ENCODE measurements at regions not wholly inside any gene's neighbourhood (a gene's known extent, or its start where the extent isn't known, plus 50 kb on each side); places are given as distances from the start of the nearest gene placed in this dataset.

DNA sequence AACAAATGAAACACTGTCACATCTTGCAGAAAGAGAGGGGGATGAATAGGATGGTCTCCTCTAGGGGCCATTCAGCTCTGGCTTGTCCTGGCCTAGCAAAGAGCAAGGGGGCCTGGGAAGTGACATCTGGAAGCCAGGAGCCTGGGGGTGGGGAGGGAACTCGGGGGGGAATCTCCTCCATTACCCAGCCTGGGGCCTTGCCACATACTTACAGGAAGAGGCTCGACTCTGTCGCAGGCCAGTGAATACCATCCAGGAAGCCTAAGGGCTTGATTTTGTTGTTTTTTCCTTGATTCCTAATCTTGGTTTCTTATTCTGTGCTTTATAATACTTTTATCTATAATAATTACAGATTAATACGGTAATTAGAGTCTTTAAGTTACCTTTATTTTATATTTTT, 797.5 kb upstream of the ID2 start:
- no peaks in the 10 kb centered on the region for H3K79me1 ChIP-seq (ENCODE audit: low read length)
- H3K4ac ChIP-seq (ENCODE audit: low read depth, low read length): no peak overlapping the region
- no peak overlapping the region for H4K8ac ChIP-seq (ENCODE audit: low read depth, low read length)
- H3K9ac ChIP-seq (ENCODE audit: low read length): no peak overlapping the region
- H2BK12ac ChIP-seq (ENCODE audit: low read length): no peak overlapping the region
- no peak overlapping the region for H3K4me2 ChIP-seq (ENCODE audit: low read length)
- H3K4me1 ChIP-seq (ENCODE audit: control insufficient read depth in 1 of 2, insufficient read depth in 2 of 2, low read length in 2 of 2): peaks cover 3 to 9% of the 10 kb centered on the region in 2 experiments
- no peaks in the 10 kb centered on the region for H3K27me3 ChIP-seq (ENCODE audit: insufficient read depth, low read length)
- H2BK5ac ChIP-seq (ENCODE audit: low read depth, low read length, poor library complexity): no peak overlapping the region
- H4K12ac ChIP-seq (ENCODE audit: low read depth, low read length): no peak overlapping the region
- H3K27ac ChIP-seq (ENCODE audit: low read depth, low read length): no peak overlapping the region
- no peaks in the 10 kb centered on the region for H3K36me3 ChIP-seq (ENCODE audit: control insufficient read depth in 1 of 2, insufficient read depth in 2 of 2, low read length in 2 of 2)
- H3K4me3 ChIP-seq (ENCODE audit: low read depth, low read length): no peak overlapping the region
- no peak overlapping the region for H3K18ac ChIP-seq (ENCODE audit: low read length)
- H2BK120ac ChIP-seq (ENCODE audit: insufficient read depth, low read length, poor library complexity): no peak overlapping the region
- H2AK5ac ChIP-seq (ENCODE audit: low read length): no peak overlapping the region
- DNase-seq: no peak
- H3K79me2 ChIP-seq (ENCODE audit: control insufficient read depth, insufficient read depth, low read length, poor library complexity): no peaks in the 10 kb centered on the region
- no peak overlapping the region for H3K23ac ChIP-seq (ENCODE audit: low read length)
- no peak overlapping the region for H4K91ac ChIP-seq (ENCODE audit: low read depth, low read length)
- H2AFZ ChIP-seq (ENCODE audit: insufficient read depth, low read length, poor library complexity): no peak overlapping the region
- no CpG with 5 or more reads among the region's 4 CpGs for WGBS (ENCODE audit: extremely low coverage, insufficient coverage, insufficient read length)
- no peaks in the 10 kb centered on the region for H3K9me3 ChIP-seq (ENCODE audit: insufficient read depth, low read depth, low read length)
- no peak overlapping the region for H3K14ac ChIP-seq (ENCODE audit: low read length)

DNA sequence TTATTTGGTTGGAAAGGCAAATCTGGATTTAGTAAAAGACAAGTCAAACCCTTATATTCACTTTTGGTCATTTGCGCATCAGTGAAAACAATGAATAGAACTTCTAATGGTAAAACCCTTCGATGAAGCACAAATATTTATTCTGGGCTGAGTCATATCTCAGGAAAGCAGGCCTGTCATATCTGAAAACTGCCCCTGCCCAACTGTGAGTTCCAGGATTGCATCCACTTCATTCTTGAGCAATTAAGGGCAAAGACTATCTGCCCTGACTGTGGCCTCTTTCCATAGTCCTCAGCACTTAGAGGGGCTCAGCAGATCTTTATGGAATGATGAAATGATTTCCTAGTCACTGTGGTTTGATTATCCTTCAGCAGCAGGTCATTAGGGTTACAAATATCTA, 795.2 kb upstream of the ID2 start:
- Histone ChIP-seq H4K8ac (ENCODE audit: low read depth, low read length) (no peak overlapping the region), H4K12ac (ENCODE audit: low read depth, low read length) (no peak overlapping the region), H3K9ac (ENCODE audit: low read length) (no peak overlapping the region), H3K4me2 (ENCODE audit: low read length) (no peak overlapping the region), H3K27ac (ENCODE audit: low read depth, low read length) (no peak overlapping the region), H3K4me1 (ENCODE audit: control insufficient read depth in 1 of 2, insufficient read depth in 2 of 2, low read length in 2 of 2) (peaks cover 0 to 2% of the 10 kb centered on the region in 2 experiments), H2AFZ (ENCODE audit: insufficient read depth, low read length, poor library complexity) (no peak overlapping the region), H3K14ac (ENCODE audit: low read length) (no peak overlapping the region), H4K91ac (ENCODE audit: low read depth, low read length) (no peak overlapping the region), H2AK5ac (ENCODE audit: low read length) (no peak overlapping the region), H2BK5ac (ENCODE audit: low read depth, low read length, poor library complexity) (no peak overlapping the region), H3K9me3 (ENCODE audit: insufficient read depth, low read depth, low read length) (no peaks in the 10 kb centered on the region), H2BK12ac (ENCODE audit: low read length) (no peak overlapping the region), H3K27me3 (ENCODE audit: insufficient read depth, low read length) (no peaks in the 10 kb centered on the region), H3K4me3 (ENCODE audit: low read depth, low read length) (no peak overlapping the region), H3K36me3 (ENCODE audit: control insufficient read depth in 1 of 2, insufficient read depth in 2 of 2, low read length in 2 of 2) (no peaks in the 10 kb centered on the region), H3K79me2 (ENCODE audit: control insufficient read depth, insufficient read depth, low read length, poor library complexity) (no peaks in the 10 kb centered on the region), H3K79me1 (ENCODE audit: low read length) (no peaks in the 10 kb centered on the region), H2BK120ac (ENCODE audit: insufficient read depth, low read length, poor library complexity) (no peak overlapping the region), H3K18ac (ENCODE audit: low read length) (no peak overlapping the region), H3K4ac (ENCODE audit: low read depth, low read length) (no peak overlapping the region), H3K23ac (ENCODE audit: low read length) (no peak overlapping the region)
- no peak for DNase-seq
- no CpG with 5 or more reads among the region's 2 CpGs for WGBS (ENCODE audit: extremely low coverage, insufficient coverage, insufficient read length)

DNA sequence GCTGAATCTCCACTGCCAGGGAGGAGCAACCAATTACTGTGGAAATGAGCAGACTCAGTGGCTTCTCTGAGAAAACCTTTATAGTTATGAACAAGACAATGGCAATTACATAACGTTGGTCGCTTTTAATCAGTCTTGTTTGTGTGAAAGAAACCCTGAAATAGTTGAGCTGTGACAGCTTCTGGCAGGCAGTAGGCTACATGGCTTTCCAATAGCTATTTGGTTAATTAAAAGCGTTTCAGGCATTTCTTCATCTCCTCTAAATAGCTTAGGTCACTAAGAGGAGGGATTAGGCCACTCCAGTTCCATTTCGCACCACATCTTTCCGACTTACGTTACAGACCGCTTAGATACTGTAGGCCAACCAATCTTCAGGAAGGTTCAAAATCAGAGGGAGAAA, 794.4 kb upstream of the ID2 start:
- Histone ChIP-seq H3K4me3 (ENCODE audit: low read depth, low read length) (no peak overlapping the region), H3K9ac (ENCODE audit: low read length) (no peak overlapping the region), H3K4ac (ENCODE audit: low read depth, low read length) (no peak overlapping the region), H2BK12ac (ENCODE audit: low read length) (no peak overlapping the region), H3K27me3 (ENCODE audit: insufficient read depth, low read length) (no peaks in the 10 kb centered on the region), H3K14ac (ENCODE audit: low read length) (no peak overlapping the region), H3K18ac (ENCODE audit: low read length) (no peak overlapping the region), H3K79me1 (ENCODE audit: low read length) (no peaks in the 10 kb centered on the region), H3K4me2 (ENCODE audit: low read length) (no peak overlapping the region), H3K4me1 (ENCODE audit: control insufficient read depth in 1 of 2, insufficient read depth in 2 of 2, low read length in 2 of 2) (no peaks in the 10 kb centered on the region), H2BK120ac (ENCODE audit: insufficient read depth, low read length, poor library complexity) (no peak overlapping the region), H4K12ac (ENCODE audit: low read depth, low read length) (no peak overlapping the region), H3K9me3 (ENCODE audit: insufficient read depth, low read depth, low read length) (no peaks in the 10 kb centered on the region), H3K79me2 (ENCODE audit: control insufficient read depth, insufficient read depth, low read length, poor library complexity) (no peaks in the 10 kb centered on the region), H4K91ac (ENCODE audit: low read depth, low read length) (no peak overlapping the region), H2BK5ac (ENCODE audit: low read depth, low read length, poor library complexity) (no peak overlapping the region), H3K27ac (ENCODE audit: low read depth, low read length) (no peak overlapping the region), H2AK5ac (ENCODE audit: low read length) (no peak overlapping the region), H3K36me3 (ENCODE audit: control insufficient read depth in 1 of 2, insufficient read depth in 2 of 2, low read length in 2 of 2) (no peaks in the 10 kb centered on the region), H4K8ac (ENCODE audit: low read depth, low read length) (no peak overlapping the region), H2AFZ (ENCODE audit: insufficient read depth, low read length, poor library complexity) (no peak overlapping the region), H3K23ac (ENCODE audit: low read length) (no peak overlapping the region)
- no peak for DNase-seq
- no CpG with 5 or more reads among the region's 7 CpGs for WGBS (ENCODE audit: extremely low coverage, insufficient coverage, insufficient read length)

GRCh38 chr2:7888876-7889275, 793.0 kb upstream of the ID2 start:
- no peak overlapping the region for H2BK12ac ChIP-seq (ENCODE audit: low read length)
- no peak overlapping the region for H3K27ac ChIP-seq (ENCODE audit: low read depth, low read length)
- no peak overlapping the region for H3K23ac ChIP-seq (ENCODE audit: low read length)
- no peaks in the 10 kb centered on the region for H3K79me1 ChIP-seq (ENCODE audit: low read length)
- no CpG with 5 or more reads among the region's 4 CpGs for WGBS (ENCODE audit: extremely low coverage, insufficient coverage, insufficient read length)
- no peaks in the 10 kb centered on the region for H3K36me3 ChIP-seq (ENCODE audit: control insufficient read depth in 1 of 2, insufficient read depth in 2 of 2, low read length in 2 of 2)
- H3K14ac ChIP-seq (ENCODE audit: low read length): no peak overlapping the region
- H3K9me3 ChIP-seq (ENCODE audit: insufficient read depth, low read depth, low read length): no peaks in the 10 kb centered on the region
- no peak overlapping the region for H3K18ac ChIP-seq (ENCODE audit: low read length)
- H3K9ac ChIP-seq (ENCODE audit: low read length): no peak overlapping the region
- no peaks in the 10 kb centered on the region for H3K27me3 ChIP-seq (ENCODE audit: insufficient read depth, low read length)
- no peak overlapping the region for H3K4me2 ChIP-seq (ENCODE audit: low read length)
- H3K79me2 ChIP-seq (ENCODE audit: control insufficient read depth, insufficient read depth, low read length, poor library complexity): no peaks in the 10 kb centered on the region
- H3K4me1 ChIP-seq (ENCODE audit: control insufficient read depth in 1 of 2, insufficient read depth in 2 of 2, low read length in 2 of 2): no peaks in the 10 kb centered on the region
- no peak for DNase-seq
- no peak overlapping the region for H4K91ac ChIP-seq (ENCODE audit: low read depth, low read length)
- no peak overlapping the region for H3K4ac ChIP-seq (ENCODE audit: low read depth, low read length)
- no peak overlapping the region for H4K8ac ChIP-seq (ENCODE audit: low read depth, low read length)
- H2BK120ac ChIP-seq (ENCODE audit: insufficient read depth, low read length, poor library complexity): no peak overlapping the region
- H3K4me3 ChIP-seq (ENCODE audit: low read depth, low read length): no peak overlapping the region
- no peak overlapping the region for H2BK5ac ChIP-seq (ENCODE audit: low read depth, low read length, poor library complexity)
- no peak overlapping the region for H2AK5ac ChIP-seq (ENCODE audit: low read length)
- H2AFZ ChIP-seq (ENCODE audit: insufficient read depth, low read length, poor library complexity): no peak overlapping the region
- no peak overlapping the region for H4K12ac ChIP-seq (ENCODE audit: low read depth, low read length)

All from trophoblast cell (in vitro differentiated cells and primary cell).